ENCODE measurements at regions not wholly inside any gene's neighbourhood (a gene's known extent, or its start where the extent isn't known, plus 50 kb on each side); places are given as distances from the start of the nearest gene placed in this dataset.
"Not testable (repeated sequence)": the region's sequence is repeated elsewhere in the genome, so short reads cannot be mapped to it uniquely, and the experiment has no call there.

DNA sequence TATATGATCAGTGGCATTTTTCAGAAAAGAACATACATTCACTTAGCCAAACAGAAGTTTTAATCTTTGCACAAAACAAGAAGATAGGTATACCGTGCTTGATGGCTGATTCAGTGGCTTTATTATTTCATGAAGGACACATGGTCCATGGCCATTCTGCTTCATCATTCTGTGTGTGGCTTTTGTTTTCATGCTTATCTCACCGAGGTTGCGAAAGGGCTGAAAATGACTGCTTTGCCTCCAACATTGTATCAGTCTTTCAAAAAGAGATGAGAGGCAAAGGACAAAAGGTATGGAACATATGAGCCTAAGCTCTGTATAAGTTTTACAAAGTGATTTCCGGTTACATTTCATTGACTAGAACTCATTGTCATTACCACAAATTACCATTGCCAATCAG lies 541.1 kb downstream of the RAB28 start:
- no peak for DNase-seq

DNA sequence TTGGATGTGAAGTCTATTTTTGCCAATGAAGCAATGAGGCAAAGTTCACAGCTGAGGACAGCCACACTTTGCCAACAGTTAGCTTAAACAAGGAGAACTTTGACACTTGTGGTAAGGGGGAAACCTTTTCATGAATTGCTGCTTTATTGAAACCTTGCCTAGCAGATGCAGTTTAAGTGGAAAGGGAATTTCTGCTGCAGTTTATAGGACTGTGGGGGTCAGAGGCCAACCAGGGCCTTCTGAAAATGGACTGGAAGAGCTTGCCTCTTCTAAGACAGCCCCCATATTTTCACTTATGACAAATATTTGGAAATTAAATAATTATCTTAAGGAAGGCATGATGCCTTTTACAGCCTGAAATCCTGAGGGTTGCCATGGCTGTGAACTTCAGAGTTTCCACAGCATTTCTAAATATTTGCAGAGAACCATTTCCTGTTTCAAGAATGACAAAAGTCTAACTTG lies 550.3 kb downstream of the RAB28 start:
- DNase-seq, result no peak

DNA sequence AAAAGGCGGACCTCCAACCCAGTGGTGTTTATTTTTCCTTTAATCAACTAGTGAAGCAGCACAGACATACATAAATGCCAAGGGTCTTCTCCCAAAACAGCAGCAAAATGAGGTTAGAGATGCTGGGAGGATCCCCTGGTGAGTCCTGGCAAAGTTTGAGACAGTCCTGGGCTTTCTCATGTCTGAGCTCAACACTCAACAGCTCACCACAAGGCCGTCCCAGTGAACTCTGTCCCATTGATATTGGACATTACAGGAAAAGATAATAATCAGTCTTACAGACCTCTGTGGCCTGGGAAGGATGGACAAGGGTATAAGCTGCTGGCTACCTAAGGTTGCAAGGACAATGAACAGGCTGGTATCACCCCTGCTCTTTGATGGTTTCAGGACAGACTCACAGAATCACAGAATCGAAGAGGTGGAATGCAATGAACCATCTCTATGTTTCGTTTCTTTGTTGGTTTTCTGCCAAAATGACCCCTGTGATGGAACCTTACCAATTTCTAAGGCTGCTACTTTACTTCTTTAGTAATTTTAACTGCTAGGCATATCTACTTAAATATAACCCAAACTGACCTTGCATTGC lies 551.8 kb downstream of the RAB28 start:
- DNase-seq, result no peak

DNA sequence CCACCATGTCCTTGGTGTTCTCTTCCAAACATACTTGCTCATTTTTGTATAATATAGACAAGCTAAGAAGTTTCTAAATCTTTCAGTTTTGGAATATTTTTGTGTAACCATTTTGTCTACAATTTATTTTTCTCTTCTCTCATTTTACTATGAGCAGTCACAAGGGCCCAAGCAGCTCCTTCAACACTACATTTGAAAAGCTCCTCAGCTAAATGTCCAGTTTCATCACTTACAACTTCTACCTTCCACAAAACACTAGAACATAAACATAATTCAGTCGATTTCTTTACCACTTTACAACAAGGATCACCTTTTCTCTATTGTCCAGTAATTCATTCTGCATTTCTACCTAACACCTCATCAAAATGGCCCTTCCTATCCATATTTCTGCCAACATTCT lies 554.4 kb downstream of the RAB28 start:
- no peak for DNase-seq

DNA sequence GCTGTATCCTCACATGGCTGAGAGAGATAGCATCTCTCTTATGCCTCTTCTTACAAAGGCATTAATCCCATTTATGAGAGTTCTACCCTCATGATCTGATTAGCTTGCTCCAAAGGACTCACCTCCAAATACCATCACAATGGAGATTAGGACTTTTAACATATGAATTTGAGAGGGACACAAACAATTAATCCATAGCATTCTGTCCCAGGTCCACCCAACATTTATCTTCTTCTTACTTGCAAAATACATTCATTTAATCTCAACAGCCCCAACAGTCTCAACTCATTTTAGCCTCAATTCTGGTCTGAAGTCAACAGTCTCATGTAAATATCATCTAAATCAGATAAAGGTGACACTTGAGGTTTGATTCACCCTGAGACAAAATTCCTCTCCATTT lies 555.4 kb downstream of the RAB28 start:
- DNase-seq, result no peak

DNA sequence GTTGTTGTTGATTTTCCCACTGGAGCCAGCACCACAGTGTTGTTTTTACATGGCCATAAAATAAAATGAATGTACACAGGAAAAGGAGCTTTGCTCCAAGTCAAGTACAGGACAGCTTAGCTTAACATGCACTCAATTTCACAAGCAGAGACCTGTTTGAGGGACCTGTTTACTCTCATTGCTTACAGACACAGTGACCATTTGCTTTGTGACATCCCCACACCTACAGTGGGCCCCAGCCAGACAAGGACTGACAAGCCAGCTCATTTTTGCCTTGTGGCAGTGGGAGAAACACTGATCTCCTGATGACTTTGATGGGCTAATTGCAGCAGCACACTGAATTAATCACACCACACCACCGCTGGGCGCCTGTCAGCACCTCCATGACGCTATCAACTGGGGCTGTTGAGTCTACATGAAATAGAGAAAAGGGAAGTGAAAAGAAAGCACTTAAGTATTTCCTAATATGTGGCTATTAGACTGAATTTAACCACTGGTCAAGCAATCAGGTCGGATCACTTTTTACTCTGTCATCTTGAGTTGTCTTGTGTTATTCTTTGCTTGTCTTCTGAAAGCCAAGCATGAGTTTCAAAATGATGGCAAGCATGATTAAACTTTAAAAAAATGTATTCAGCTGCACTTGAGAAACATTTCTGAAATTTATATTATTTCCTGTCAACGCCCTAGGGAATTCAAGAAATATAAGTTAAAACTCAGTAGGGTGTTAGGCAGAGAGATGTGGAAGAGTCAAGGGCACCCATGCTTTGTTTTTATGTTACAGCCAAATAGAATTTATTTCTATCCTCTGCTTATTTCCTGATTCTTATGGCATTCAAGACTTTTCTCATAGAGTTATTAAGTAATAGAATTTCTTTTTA lies 557.7 kb downstream of the RAB28 start:
- DNase-seq, result no peak

DNA sequence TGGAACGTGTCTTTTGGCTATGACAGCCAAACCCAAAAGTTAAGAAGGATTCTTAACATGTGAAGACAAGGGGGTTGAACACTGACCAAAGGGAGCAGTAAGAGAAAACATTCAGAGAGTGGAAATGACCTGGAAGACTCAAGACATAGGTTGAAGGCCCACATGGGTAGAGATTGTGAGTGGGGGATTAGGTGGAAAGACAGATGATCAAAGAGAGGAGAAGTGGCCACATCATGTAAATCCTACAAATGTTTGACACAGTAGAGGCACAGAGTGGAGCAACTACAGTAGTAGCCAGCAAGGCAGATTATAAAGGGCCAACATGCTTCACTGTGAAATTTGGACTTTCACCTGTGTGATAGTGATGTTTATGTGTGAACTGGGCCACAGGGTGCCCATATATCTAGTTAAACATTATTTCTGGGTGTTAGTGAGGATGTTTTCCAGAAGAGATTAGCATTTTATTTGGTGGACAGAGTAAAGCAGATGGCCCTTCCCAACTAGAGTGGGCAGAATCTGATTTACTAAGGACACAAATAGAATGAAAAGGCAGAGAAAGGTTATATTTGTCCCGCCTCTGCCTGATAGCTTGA lies 559.3 kb downstream of the RAB28 start:
- DNase-seq, result no peak

DNA sequence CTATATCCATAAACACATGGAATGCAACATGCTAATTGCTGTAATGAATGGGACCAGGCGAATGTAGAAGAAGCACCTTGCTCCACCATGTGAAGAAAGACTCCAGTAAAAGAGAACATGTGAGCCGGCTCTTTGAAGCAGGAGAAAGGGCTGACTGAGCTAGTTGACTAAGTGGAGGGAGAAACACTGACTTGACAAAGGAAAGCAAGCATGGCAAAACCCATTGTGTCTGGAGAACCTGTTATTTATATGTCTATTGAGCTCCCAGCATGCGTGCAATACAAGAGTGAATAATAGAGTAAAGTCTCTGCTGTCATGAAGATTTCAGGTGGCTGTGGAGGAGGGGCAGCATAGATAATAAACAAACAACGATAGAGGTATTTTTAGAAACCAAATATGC lies 559.9 kb downstream of the RAB28 start:
- no peak for DNase-seq

DNA sequence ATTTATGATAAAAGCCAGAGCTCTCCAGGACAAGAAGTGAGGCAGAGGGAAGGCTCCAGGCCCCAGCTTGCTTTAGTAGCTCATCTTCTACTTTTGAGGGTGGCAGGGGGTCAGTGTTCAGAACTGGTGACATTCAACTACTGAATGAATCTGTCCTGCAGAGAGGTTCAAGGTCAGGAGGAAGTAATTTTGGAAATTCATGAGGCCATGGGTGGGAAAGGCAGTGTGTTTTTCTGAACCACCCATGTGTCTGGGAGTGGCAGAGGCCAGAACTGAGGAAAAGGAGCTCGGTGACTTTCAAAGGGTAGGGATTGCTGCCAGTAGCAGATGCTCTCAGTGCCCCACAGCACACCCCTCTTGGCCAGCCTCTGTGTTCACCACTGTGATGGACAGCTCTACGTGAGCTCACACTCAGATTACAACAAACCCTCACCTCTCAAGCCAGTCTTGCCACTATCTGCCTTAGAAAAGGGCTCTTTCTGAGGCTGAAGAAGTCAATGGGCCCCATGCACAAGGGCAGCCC lies 571.2 kb downstream of the RAB28 start:
- no peak for DNase-seq

DNA sequence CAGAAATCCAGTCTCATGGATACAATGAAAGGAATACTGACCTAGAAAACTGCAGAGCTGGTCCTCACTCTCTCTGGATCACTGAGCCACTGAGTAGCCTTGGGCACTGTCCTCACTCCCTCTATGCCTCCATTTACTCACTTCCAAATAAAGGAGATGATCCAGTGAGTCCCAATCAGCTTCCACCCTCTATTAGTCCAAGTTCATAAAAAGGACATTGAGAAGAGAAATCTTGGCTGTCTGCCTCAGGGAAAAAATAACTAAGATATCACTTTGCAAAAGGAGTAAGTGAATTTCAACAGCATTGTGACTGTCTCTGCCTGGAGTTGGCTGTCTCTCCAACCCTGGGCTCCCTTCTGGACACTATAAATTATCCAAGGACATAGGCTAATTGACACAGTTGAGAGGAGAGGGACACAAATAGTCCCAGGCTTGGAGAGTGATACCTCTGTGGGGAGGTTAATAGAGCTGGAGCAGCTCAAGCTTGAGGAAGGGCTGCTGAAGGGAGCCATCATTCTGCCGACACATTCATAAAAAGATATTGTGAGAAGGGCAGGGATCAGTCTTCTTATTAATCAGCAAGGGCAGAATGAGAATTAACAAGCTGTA lies 572.3 kb downstream of the RAB28 start:
- DNase-seq, result peak in 1 of 3 donors; percentile 19

DNA sequence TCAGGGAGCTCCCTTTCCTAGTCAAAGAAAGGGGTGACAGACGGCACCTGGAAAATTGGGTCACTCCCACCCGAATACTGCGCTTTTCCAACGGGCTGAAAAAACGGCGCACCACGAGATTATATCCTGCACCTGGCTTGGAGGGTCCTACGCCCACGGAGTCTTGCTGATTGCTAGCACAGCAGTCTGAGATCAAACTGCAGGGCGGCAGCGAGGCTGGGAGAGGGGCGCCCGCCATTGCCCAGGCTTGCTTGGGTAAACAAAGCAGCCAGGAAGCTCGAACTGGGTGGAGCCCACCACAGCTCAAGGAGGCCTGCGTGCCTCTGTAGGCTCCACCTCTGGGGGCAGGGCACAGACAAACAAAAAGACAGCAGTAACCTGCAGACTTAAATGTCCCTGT lies 580.5 kb downstream of the RAB28 start:
- DNase-seq, result not testable (repeated sequence)

DNA sequence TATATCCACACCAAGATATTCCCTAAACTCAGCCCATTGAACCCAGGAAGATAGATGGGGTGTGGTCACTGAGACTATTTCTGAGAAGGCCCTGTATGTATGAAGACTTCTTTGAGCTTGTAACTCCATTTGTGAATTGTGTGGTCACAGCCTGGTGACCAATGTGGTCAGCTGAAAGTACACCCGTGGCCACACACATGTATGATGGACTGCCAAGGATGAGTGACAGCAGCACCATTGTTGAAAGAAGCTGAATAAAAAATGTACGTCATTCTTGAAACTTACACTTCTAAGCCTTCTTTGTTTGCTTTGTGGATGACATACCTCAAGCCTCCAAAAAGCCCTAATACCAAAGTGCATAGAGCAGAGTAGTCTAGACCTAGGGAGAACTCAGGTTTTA lies 581.4 kb downstream of the RAB28 start:
- DNase-seq, result no peak

DNA sequence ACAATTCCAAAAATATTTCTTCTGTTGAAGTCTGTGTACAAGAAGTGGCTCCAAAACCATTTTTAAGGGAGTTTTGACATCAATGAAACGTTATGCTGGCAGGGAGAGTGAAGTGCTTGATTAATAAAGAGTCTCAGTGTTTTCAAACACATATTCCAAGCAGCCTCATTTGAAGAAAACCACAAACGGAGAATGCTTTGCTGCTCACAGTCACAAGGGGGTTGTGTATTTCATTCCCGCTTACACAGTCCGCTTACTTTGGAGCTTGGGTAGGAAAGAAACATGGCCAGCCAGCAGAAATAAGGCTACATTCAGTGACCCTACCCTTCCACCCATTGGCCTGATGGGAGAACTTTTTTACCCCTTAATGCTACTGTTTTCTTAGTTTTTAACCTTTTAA lies 586.2 kb downstream of the RAB28 start:
- DNase-seq, result no peak

DNA sequence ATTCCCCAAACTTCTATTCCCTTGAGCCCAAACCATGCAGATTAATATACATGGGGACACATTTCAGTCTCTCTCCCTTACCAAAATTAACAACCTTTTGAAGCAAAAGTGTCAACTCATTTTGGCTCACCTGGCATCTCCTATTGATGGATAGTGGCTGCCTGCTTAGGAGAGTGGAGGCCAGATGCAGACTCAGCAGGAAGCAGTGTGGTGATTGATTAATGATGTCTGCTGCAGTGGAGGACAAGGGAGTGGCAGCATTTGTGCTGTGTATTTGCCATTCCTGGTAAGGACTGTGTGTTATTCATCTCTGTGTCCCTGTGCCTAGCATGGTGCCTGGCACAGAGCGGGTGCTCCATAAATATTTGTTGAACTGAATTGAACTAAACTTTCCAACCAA lies 590.1 kb downstream of the RAB28 start:
- no peak for DNase-seq

DNA sequence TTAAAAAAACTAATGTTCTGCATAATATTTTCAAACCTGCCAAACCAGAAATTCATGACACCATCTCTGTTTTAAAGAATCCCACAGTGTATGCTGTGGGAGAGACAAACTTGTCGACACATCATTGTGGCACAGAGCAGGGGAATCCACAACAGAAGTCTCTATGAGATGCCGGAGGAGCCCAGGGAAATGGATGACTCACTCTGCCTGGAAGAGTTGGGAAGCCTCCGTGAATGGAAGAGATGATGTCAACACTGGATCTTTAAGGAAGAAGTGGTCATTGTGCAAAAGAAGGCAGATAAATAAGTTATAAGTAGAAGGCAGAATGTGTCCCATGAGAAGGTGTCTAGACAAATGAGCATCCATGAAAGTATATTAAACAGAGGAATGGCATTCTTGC lies 595.1 kb downstream of the RAB28 start:
- peak; percentile 47 to 70 (median 69) for DNase-seq

DNA sequence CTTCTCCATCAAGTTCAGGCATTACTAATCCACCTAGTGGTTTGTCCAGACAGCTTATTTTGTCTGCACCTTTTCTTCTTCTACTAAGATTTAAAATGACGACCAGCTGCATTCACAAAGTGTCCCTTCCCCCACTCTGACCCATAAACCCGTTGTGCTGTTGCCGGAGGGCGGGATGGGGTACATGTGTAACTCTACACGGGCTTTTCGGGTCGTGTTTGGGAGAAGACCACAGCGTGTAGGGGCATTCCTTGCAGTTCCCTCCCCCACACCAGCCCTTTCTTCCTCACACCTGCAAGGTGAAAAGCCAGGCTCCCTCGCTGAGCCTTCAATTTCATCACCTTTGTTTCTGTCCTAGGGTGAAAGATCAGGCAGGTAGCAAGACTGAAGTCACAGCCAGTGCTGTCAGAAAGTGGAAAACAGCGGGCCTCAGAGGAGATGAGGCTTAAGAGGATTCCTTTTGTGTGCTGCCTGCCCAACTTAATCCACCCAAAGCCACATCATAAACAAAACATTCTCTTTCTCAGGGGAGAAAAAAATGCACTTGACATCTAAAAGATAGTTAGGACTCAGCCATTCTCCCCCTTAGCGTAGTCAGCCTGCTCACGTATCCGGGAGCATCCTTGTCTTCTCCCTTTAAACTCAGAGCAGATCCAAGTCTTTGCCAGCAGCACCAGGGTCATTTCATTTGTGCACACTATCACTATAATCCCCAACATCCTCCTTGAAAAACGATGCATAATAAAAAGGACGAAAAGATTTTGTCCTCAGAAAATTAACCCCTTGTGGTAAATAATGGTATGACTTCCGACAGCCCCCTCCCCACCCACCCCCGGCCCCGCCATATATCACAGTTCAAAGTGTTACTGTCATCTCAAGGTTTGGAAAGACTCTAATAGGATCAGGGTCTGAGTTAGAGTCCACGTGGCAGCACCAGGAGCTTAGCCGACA lies 599.0 kb downstream of the RAB28 start:
- DNase-seq, result no peak

DNA sequence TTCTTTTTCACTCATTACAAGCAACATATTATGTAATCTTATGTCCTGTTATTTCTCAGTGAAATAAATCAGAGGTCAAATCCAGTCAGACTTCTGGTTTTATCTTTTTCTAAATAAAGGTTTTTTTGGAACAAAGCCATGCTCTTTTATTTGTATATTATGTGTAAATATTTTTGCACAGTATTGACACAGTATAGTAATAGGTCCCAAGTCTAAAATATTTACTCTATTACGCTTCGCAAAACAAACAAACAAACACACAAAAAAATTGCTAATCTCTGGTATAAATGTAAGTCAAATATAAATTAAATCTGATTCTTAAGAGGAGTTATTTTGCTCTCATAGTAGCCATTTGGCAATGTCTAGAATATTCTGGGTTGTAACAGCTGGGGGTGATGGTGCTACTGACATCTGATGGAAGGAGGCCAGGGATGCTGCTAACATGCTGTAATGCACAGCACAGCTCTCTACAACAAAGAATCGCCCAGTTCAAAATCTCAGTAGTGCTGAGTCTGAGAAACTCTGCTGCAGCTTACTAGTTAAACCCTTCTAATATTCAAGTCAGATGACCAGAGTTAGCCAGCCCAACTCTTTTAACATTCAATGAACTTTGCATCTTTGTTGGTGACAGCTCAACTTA lies 602.1 kb downstream of the RAB28 start:
- peak in 2 of 3 donors; percentile 10 to 14 for DNase-seq

DNA sequence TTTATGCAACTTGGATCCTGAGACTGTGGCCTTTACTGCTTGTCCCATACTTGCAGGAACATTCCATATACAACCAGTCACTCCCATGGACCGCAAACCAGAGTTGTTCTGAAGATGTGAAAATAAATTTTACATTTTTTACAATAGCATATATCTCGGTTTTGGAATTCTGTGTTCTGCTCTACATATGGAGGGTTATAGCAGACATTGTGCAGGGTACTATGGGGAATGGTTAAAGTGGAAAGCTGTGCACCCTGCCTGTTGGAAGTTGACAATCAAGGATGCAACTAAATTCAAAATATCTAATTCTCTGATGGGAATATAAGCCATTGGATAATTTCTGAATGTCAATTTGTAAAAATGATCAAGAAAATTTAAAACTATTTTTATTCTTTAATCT lies 603.3 kb downstream of the RAB28 start:
- DNase-seq, result no peak

DNA sequence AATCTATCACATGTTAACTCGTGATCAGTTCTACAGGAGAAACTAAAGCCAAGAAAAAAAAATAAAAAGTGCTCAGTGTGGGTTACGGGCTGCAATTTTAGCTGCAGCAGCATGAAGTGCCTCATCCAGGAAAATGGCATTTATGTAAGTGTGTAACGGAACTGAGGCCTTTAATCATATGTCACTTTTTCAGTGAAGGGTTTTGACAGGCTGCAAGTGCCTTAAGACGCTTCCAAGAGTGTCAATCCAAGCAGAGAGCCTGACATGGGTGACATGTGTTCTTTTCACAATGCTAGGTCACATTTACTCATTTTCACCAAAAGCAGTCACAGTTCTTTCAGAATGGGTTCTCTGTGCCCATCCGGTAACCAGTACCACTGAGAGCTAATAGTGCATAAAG lies 604.6 kb downstream of the RAB28 start:
- no peak for DNase-seq

DNA sequence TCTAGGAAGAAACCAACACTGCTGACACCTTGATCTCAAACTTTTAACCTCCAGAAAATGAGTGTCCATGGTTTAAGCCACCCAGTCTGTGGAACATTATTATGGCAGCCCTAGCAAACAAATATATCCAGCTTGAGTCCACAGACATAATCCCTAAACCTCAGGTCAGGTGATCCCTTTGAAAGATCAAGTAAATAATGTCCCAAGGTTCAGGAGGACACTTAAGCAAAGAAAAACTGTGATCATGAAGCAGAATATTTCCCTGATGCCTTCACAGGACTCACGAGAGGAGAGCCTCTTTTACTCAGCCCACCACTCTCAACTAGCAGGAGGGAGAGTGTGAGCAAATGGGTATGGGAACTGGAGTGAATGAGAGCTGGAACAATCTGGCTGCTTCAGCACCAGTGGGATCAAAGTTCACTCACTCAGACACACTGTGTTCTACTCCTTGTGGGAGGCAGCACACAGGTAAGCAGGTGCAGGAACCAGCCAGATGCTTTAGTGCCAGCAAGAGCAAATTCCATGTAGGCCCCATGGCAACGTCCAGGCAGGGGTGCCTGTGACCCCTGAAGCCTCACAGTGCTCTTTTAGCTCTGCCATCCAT lies 608.4 kb downstream of the RAB28 start:
- DNase-seq, result no peak
